Activated CD8-positive, alpha-beta memory T cell treated with anti-CD3 and anti-CD28 coated beads for 36 hours (primary cell): ENCODE measurements at regions not wholly inside any gene's neighbourhood (a gene's known extent, or its start where the extent isn't known, plus 50 kb on each side); places are given as distances from the start of the nearest gene placed in this dataset.

Source experiments
- CTCF ChIA-PET: fragments of 350-600 bp; sonication (Branson Sonifier 250); formaldehyde crosslinking; loops from one replicate; lab custom pipeline; 2021; ENCODE audit warnings: antibody characterized with exemption; lab: Charles Lee
- POLR2A ChIA-PET: fragments of 350-600 bp; sonication (Branson Sonifier 250); formaldehyde crosslinking; loops from one replicate; lab custom pipeline; 2021; ENCODE audit warnings: antibody characterized with exemption; lab: Charles Lee

DNA sequence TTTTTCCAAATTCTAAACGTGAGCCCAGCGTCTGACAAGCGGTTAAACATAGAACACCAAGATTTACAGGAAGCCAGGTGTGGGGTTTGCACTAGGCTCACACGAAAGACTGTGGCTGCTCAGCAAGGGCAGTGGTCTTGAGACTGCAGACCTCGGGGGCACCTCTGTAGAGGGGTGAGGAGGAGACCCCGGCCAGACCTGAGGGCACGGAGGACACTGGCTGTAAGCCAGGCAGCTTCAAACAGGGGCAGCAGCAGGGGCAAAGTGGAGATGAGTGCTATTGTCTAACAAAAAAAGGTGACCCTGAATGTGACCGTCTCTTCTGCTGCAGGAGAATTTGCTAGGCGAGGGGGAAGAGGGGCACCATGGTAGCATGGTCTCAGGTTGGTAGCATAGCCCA lies 140.3 kb downstream of the CYP26B1 start:
- ChIA-PET CTCF (no interaction called here), POLR2A (no interaction called here)

DNA sequence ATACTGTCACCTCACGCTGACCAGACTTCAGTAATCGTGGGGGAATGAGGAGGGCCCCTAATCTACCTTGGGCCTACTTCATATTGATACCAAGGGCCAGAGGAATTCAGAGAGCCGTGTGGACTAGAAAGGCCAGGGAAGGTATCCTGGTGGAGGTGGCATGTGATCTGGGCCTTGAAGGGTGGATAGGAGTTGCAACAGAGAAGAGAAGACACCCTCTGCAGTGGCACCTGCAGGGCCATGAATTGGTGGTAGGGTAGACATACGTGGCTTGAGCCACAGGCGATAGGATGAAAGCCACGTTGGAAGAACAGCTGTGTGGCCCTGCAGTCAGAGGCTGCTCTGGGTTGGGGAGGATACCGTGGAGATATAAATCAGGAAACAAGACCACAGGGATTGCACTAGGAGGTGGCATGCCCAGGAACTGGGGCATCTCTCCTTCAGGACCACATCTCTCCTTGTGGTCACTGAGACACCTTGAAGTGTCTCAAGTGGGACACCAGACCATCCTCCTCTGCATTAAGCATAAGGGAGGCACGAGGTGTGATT lies 141.4 kb downstream of the CYP26B1 start:
- POLR2A ChIA-PET: no interaction called here
- CTCF ChIA-PET: no interaction called here

GRCh38 chr2:72004976-72005375 lies 142.7 kb downstream of the CYP26B1 start:
- POLR2A ChIA-PET: no interaction called here
- CTCF ChIA-PET: no interaction called here

GRCh38 chr2:72004201-72004915 lies 143.3 kb downstream of the CYP26B1 start:
- CTCF ChIA-PET: no interaction called here
- POLR2A ChIA-PET: no interaction called here

DNA sequence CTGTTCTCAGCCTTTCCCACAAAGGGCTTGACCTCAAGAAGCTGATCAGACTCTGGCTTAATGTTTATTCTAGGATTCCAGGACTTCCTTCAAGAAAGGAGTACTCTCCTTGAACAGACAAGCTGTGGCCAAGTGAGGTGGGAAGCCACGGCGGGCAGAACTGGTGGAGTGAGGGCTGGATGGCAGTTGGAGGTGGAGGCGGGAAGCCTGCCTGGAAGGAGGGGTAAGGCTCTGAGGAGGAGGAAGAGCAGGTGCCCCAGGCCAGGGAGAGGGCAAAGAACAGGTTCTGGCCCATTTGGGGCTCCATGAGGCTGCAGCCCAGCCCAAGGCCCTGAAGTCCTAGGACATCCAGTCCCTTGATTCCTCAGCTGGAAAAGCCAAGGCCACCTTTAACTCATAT lies 143.9 kb downstream of the CYP26B1 start:
- CTCF ChIA-PET: no interaction called here

DNA sequence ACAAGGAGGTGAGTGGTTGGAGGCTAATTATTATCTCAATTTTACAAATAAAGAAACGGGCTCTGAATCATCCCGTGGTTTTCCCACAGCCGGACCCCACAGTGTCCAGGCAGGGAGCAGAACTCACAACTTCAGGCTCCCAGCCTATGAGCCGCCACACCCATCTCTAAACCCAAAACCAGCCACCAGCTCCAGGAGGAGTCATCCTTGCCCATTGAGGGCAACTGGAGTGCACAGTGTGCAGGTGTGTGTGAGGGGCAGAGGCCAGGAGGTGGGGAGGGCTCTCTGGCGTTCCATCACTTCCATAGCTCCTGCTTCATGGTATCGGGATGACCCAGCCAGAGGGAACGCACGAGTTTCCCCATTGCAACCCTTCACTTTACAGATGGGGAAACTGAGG lies 144.5 kb downstream of the CYP26B1 start:
- ChIA-PET CTCF (no interaction called here), POLR2A (no interaction called here)

More for the DNA sequence above, 143.9 kb downstream of the CYP26B1 start:
- POLR2A ChIA-PET: no interaction called here

- ChIA-PET CTCF (no interaction called here), POLR2A (no interaction called here)
Measured at GRCh38 chr2:72001937-72002690, 145.5 kb downstream of the CYP26B1 start.

DNA sequence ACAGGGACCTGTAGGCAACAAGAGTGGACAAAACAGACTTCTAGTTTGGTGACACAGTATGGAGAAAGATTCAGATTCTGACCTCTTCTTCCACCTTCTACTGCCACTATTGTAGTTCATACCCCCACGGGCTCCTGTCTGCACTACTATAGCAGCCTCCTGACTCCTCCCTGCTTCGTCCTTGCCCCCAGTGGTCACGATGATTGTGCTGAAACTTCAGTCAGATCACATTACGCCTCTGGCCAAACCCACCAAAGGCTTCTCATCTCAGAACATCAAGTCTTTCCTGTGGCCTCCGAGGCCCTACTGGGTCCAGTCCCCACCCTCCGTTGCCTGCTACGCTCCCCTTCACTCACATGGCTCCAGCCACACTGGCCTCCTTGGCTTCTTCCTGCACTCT lies 147.6 kb downstream of the CYP26B1 start:
- CTCF ChIA-PET: no interaction called here
- POLR2A ChIA-PET: no interaction called here

- ChIA-PET POLR2A (no interaction called here), CTCF (no interaction called here)
Measured at GRCh38 chr2:71999580-71999979, 148.1 kb downstream of the CYP26B1 start.

GRCh38 chr2:71997843-71998242 lies 149.8 kb downstream of the CYP26B1 start:
- ChIA-PET POLR2A (no interaction called here), CTCF (no interaction called here)

DNA sequence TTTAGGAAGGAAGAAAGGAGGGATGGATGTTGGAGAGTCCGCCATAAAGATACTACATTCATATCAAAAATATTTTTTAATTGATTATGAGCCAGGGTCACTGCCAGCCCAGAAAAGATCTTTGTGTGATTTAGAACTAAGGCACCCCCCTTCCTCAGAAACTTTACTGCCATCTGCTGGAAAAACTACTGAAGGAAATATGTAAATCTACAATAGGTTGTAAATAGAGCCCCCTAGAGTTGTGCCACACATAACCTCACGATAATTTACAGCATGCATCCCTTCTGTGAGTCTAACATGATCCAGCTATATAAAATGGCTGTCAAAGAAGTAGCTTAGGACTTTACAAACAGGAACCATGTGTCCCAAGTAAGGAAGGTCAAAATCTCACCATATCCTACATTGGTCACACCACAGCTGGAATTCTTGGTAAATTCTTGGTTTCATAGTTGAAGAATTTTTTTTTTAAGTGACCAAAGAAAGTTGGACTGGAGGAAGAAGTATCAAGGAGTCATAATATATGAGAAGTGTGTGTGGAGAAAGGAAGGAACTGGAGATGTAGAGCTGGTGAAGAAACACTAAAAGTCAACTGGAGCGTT lies 152.5 kb downstream of the CYP26B1 start:
- ChIA-PET POLR2A (no interaction called here), CTCF (no interaction called here)

DNA sequence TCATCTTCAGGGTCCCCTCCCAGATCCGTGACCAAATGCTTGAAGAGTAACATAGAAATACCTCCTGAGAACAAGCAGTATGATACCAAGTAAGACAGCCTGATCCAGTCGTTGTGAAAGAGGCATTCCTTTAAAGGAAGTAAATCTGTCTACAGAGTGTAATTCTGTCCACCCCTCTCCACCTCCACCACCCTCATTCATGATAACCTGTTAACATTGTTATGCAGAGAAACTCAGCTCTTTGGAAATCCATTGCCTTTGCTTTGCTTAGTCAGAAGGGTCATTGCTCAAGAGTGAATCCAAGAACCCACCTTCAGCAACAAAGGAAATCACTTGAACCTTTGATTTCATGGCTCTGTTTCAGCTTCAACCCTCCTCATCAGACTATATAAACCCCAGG lies 155.6 kb downstream of the CYP26B1 start:
- ChIA-PET CTCF (no interaction called here), POLR2A (no interaction called here)

DNA sequence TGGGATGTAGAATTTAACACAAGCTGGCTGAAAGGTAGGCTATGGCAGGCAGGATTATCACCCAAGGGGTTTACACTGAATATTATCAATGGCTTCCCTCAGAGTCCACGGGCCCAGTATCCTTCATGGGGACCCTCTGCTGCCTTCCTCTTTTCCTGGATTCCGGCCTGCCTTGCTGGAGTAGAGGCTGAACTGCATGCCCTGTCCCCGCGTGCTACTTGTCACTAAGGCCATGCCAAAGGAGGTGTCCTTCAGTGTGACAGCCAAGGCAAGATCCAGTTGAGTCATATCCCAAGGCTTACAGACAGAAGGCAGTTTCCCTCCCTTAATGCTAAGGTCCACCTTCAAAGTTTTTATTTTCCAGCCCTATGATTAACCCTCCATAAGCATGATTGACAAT lies 156.3 kb downstream of the CYP26B1 start:
- ChIA-PET POLR2A (no interaction called here), CTCF (no interaction called here)

GRCh38 chr2:71990826-71991225 lies 156.8 kb downstream of the CYP26B1 start:
- POLR2A ChIA-PET: no interaction called here
- CTCF ChIA-PET: no interaction called here

GRCh38 chr2:71990122-71990521 lies 157.5 kb downstream of the CYP26B1 start:
- ChIA-PET POLR2A (no interaction called here), CTCF (no interaction called here)

DNA sequence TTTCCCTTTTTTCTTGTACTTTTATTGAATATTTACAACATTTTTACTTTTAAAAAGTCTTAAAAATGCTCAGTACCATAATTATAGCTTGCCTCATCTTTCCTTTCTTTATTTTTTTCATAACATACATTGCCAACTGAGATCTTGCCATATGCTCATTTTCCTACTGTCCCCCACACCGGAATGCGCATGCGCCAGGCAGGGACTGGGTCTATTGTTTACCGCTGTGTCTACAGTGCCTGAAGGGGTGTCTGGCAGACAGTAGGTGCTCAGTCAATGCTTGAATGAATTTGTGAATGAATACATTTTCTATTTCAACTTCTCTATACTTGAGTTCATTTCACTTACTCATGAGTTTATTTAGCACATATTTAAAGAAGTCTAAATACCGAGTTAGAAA lies 158.0 kb downstream of the CYP26B1 start:
- POLR2A ChIA-PET: no interaction called here
- CTCF ChIA-PET: no interaction called here

GRCh38 chr2:71988170-71988569 lies 159.5 kb downstream of the CYP26B1 start:
- CTCF ChIA-PET: no interaction called here

GRCh38 chr2:71976685-71977084 lies 171.0 kb downstream of the CYP26B1 start:
- CTCF ChIA-PET: no interaction called here
- POLR2A ChIA-PET: no interaction called here

More at GRCh38 chr2:71988170-71988569, 159.5 kb downstream of the CYP26B1 start:
- POLR2A ChIA-PET: no interaction called here

DNA sequence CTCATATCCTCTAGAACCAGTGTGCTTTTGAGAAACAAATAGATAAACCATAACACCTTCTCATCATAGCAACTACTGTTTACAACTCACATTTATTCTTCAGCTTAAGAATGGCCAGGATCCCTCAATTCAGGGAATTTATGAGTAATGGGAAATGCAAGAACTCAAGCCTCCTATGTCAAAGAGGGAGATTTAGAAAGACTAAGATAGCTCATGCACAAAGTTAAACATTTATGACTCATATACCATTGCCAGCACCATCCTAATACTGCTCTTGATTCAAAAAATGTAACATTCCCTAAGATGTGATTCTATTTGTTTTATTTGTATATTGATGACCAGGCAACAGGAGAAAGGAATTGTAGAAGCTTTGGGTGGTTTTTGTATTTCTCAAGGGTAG lies 172.8 kb downstream of the CYP26B1 start:
- CTCF ChIA-PET: no interaction called here
- POLR2A ChIA-PET: no interaction called here

DNA sequence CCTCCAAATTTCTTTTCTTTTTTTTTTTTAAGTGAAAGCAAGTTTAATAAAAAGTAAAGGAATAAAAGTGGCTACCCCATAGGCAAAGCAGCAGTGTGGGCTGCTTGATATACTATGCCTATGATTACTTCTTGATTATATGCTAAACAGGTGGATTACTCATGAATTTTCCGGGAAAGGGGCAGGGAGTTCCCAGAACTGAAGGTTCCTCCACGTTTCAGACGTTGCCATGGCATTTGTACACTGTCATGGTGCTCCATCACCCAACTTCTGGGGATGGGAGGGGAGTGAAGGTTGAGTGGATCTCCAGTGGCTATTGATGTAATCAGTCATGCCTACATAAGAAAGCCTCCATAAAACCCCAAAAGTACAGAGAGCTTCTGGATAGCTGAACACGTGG lies 176.2 kb downstream of the CYP26B1 start:
- POLR2A ChIA-PET: no interaction called here
- CTCF ChIA-PET: no interaction called here

DNA sequence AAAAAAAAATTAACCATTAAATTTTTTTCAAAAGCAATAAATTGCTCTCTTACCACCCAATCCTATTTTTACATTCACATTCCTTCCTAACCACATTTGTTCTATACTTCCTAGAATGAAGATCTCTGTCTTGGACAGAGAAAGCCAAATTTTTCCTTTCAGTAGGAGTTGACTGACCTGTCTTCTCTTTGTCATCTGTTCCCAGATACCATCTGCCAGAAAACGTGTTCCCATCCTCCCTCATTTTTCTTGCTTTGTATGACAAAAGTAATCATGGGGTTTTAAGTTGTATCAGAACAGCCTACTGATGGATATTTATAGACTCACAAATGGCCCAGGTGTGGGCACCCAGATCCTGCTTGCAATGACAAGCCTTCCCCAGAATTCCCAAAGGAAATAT lies 182.1 kb downstream of the CYP26B1 start:
- POLR2A ChIA-PET: no interaction called here
- CTCF ChIA-PET: no interaction called here
